SJCRH30 (cell line): ENCODE measurements at regions not wholly inside any gene's neighbourhood (a gene's known extent, or its start where the extent isn't known, plus 50 kb on each side); places are given as distances from the start of the nearest gene placed in this dataset.
A peak's percentile ranks its signal among the peaks of the same experiment; 100 is the strongest.

Experiments used
- DNase-seq, 2 experiments: peaks; one replicate each; pipeline ENCODE4 v3.0.0-alpha.2; 2015 to 2020
- H3K27ac ChIP-seq: fragments of 250-450 bp; sonication (Bioruptor Pico); 2 replicates; pipeline ENCODE4 v1.5.1; 2020; ENCODE audit warnings: mild to moderate bottlenecking, moderate library complexity
- H3K27me3 ChIP-seq: fragments of 250-450 bp; sonication (Bioruptor Pico); 2 replicates; pipeline ENCODE4 v1.5.1; 2020; ENCODE audit warnings: mild to moderate bottlenecking, moderate library complexity
- H3K36me3 ChIP-seq: fragments of 250-450 bp; sonication (Bioruptor Pico); 2 replicates; pipeline ENCODE4 v1.5.1; 2020; ENCODE audit warnings: mild to moderate bottlenecking, moderate library complexity
- H3K4me1 ChIP-seq: fragments of 250-450 bp; sonication (Bioruptor Pico); 2 replicates; pipeline ENCODE4 v1.5.1; 2020; ENCODE audit warnings: mild to moderate bottlenecking, moderate library complexity
- H3K4me3 ChIP-seq: fragments of 250-450 bp; sonication (Bioruptor Pico); 2 replicates; pipeline ENCODE4 v1.5.1; 2020; ENCODE audit warnings: mild to moderate bottlenecking, moderate library complexity
- H3K9me3 ChIP-seq: fragments of 250-450 bp; sonication (Bioruptor Pico); replicated peaks from 2 replicates; pipeline ENCODE4 v1.5.1; 2020; ENCODE audit warnings: mild to moderate bottlenecking, moderate library complexity

GRCh38 chr5:30676223-30676840, 517.2 kb upstream of the CDH6 start:
- Histone ChIP-seq H3K36me3 (no peaks in the 10 kb centered on the region), H3K4me1 (no peaks in the 10 kb centered on the region), H3K27me3 (no peaks in the 10 kb centered on the region), H3K27ac (no peak overlapping the region), H3K4me3 (no peak overlapping the region), H3K9me3 (no peaks in the 10 kb centered on the region)
- no peak for DNase-seq

GRCh38 chr5:30667293-30667692, 526.2 kb upstream of the CDH6 start:
- Histone ChIP-seq H3K36me3 (no peaks in the 10 kb centered on the region), H3K27me3 (no peaks in the 10 kb centered on the region), H3K4me1 (no peaks in the 10 kb centered on the region), H3K9me3 (no peaks in the 10 kb centered on the region), H3K27ac (no peak overlapping the region), H3K4me3 (no peak overlapping the region)
- no peak for DNase-seq

- Histone ChIP-seq H3K9me3 (no peaks in the 10 kb centered on the region), H3K27me3 (peaks cover 4% of the 10 kb centered on the region; the same call in 1 of the 2 replicates), H3K4me1 (no peaks in the 10 kb centered on the region), H3K4me3 (no peak overlapping the region), H3K27ac (no peak overlapping the region), H3K36me3 (no peaks in the 10 kb centered on the region)
- no peak for DNase-seq
Observed at GRCh38 chr5:30663536-30663935, 530.0 kb upstream of the CDH6 start.

GRCh38 chr5:30662373-30662772, 531.1 kb upstream of the CDH6 start:
- Histone ChIP-seq H3K9me3 (no peaks in the 10 kb centered on the region), H3K27me3 (peaks cover 4% of the 10 kb centered on the region; the same call in 1 of the 2 replicates), H3K4me1 (no peaks in the 10 kb centered on the region), H3K27ac (no peak overlapping the region), H3K36me3 (no peaks in the 10 kb centered on the region), H3K4me3 (no peak overlapping the region)
- no peak for DNase-seq

GRCh38 chr5:30661730-30662129, 531.8 kb upstream of the CDH6 start:
- H3K27ac ChIP-seq = no peak overlapping the region
- no peak overlapping the region for H3K4me3 ChIP-seq
- H3K9me3 ChIP-seq = no peaks in the 10 kb centered on the region
- peaks cover 4% of the 10 kb centered on the region; the same call in 1 of the 2 replicates for H3K27me3 ChIP-seq
- DNase-seq = no peak
- H3K36me3 ChIP-seq = no peaks in the 10 kb centered on the region
- H3K4me1 ChIP-seq = no peaks in the 10 kb centered on the region

- Histone ChIP-seq H3K36me3 (no peaks in the 10 kb centered on the region), H3K4me3 (no peak overlapping the region), H3K9me3 (no peaks in the 10 kb centered on the region), H3K27ac (no peak overlapping the region), H3K4me1 (no peaks in the 10 kb centered on the region), H3K27me3 (peaks cover 4% of the 10 kb centered on the region; the same call in 1 of the 2 replicates)
- no peak for DNase-seq
Observed at GRCh38 chr5:30659417-30659816, 534.1 kb upstream of the CDH6 start.

GRCh38 chr5:30650311-30650710, 543.2 kb upstream of the CDH6 start:
- no peaks in the 10 kb centered on the region for H3K9me3 ChIP-seq
- DNase-seq = peak in 1 of 2 experiments; percentile 13
- no peak overlapping the region for H3K27ac ChIP-seq
- H3K27me3 ChIP-seq = no peaks in the 10 kb centered on the region
- no peak overlapping the region for H3K4me3 ChIP-seq
- no peaks in the 10 kb centered on the region for H3K4me1 ChIP-seq
- H3K36me3 ChIP-seq = no peaks in the 10 kb centered on the region

- Histone ChIP-seq H3K4me3 (no peak overlapping the region), H3K9me3 (0 out of 2 replicates have a peak, but pooled peaks cover 5% of the 10 kb centered on the region), H3K27me3 (no peaks in the 10 kb centered on the region), H3K27ac (no peak overlapping the region), H3K4me1 (no peaks in the 10 kb centered on the region), H3K36me3 (no peaks in the 10 kb centered on the region)
- DNase-seq = no peak
Observed at GRCh38 chr5:30638899-30639298, 554.6 kb upstream of the CDH6 start.

GRCh38 chr5:30627945-30628344, 565.5 kb upstream of the CDH6 start:
- Histone ChIP-seq H3K4me3 (no peak overlapping the region), H3K27me3 (no peaks in the 10 kb centered on the region), H3K27ac (no peak overlapping the region), H3K36me3 (no peaks in the 10 kb centered on the region), H3K9me3 (no peaks in the 10 kb centered on the region), H3K4me1 (no peaks in the 10 kb centered on the region)
- DNase-seq = no peak

GRCh38 chr5:30626557-30626956, 566.9 kb upstream of the CDH6 start:
- Histone ChIP-seq H3K4me1 (no peaks in the 10 kb centered on the region), H3K27me3 (no peaks in the 10 kb centered on the region), H3K4me3 (no peak overlapping the region), H3K36me3 (no peaks in the 10 kb centered on the region), H3K9me3 (no peaks in the 10 kb centered on the region), H3K27ac (no peak overlapping the region)
- no peak for DNase-seq

GRCh38 chr5:30620481-30621085, 572.9 kb upstream of the CDH6 start:
- Histone ChIP-seq H3K27ac (no peak overlapping the region), H3K36me3 (no peaks in the 10 kb centered on the region), H3K4me3 (no peak overlapping the region), H3K9me3 (no peaks in the 10 kb centered on the region), H3K4me1 (no peaks in the 10 kb centered on the region), H3K27me3 (no peaks in the 10 kb centered on the region)
- DNase-seq = no peak

GRCh38 chr5:30608501-30608900, 585.0 kb upstream of the CDH6 start:
- H3K4me1 ChIP-seq = no peaks in the 10 kb centered on the region
- no peak overlapping the region for H3K27ac ChIP-seq
- no peak for DNase-seq
- no peaks in the 10 kb centered on the region for H3K27me3 ChIP-seq
- H3K4me3 ChIP-seq = no peak overlapping the region
- H3K36me3 ChIP-seq = no peaks in the 10 kb centered on the region
- no peaks in the 10 kb centered on the region for H3K9me3 ChIP-seq

GRCh38 chr5:30607301-30607894, 586.1 kb upstream of the CDH6 start:
- Histone ChIP-seq H3K4me1 (no peaks in the 10 kb centered on the region), H3K27me3 (no peaks in the 10 kb centered on the region), H3K36me3 (no peaks in the 10 kb centered on the region), H3K27ac (no peak overlapping the region), H3K9me3 (no peaks in the 10 kb centered on the region), H3K4me3 (no peak overlapping the region)
- DNase-seq = peak in 1 of 2 experiments; percentile 11

GRCh38 chr5:30605693-30606268, 587.7 kb upstream of the CDH6 start:
- Histone ChIP-seq H3K4me3 (no peak overlapping the region), H3K27me3 (no peaks in the 10 kb centered on the region), H3K4me1 (no peaks in the 10 kb centered on the region), H3K27ac (no peak overlapping the region), H3K9me3 (no peaks in the 10 kb centered on the region), H3K36me3 (no peaks in the 10 kb centered on the region; the same call in 1 of the 2 replicates)
- no peak for DNase-seq

GRCh38 chr5:30604648-30605262, 588.7 kb upstream of the CDH6 start:
- Histone ChIP-seq H3K4me1 (no peaks in the 10 kb centered on the region), H3K4me3 (no peak overlapping the region), H3K9me3 (no peaks in the 10 kb centered on the region), H3K27ac (no peak overlapping the region), H3K36me3 (no peaks in the 10 kb centered on the region; the same call in 1 of the 2 replicates), H3K27me3 (no peaks in the 10 kb centered on the region)
- no peak for DNase-seq
